Endothelial cell of umbilical vein (primary cell): ENCODE measurements at regions not wholly inside any gene's neighbourhood (a gene's known extent, or its start where the extent isn't known, plus 50 kb on each side); places are given as distances from the start of the nearest gene placed in this dataset.

Experiments used
- CTCF ChIP-seq, 2 donors: IDR thresholded peaks; 1 replicate in 1 of 2; 2 replicates in 1 of 2; pipeline ENCODE4 v1.5.1; 2011; ENCODE audit warnings: low read length in 2 of 2, mild to moderate bottlenecking in 2 of 2, moderate library complexity in 2 of 2, control low read depth in 1 of 2, inconsistent platforms in 1 of 2, low read depth in 1 of 2; ENCODE audit not compliant: insufficient read depth in 1 of 2; ENCODE audit errors: extremely low read depth in 1 of 2
- MYC ChIP-seq: IDR thresholded peaks from one replicate; pipeline ENCODE4 v1.6.1; 2011; ENCODE audit warnings: mild to moderate bottlenecking, low read depth, low read length

- TF ChIP-seq CTCF (IDR thresholded peaks at IDR 0.05; ENCODE audit: extremely low read depth in 1 of 2, insufficient read depth in 1 of 2, low read depth in 1 of 2, low read length in 2 of 2) (no peak), MYC (no peak)
Observed at GRCh38 chr10:78729800-78730199, 339.0 kb upstream of the ZMIZ1 start.
